Right atrium auricular region (tissue), 2 donors: ENCODE measurements at regions not wholly inside any gene's neighbourhood (a gene's known extent, or its start where the extent isn't known, plus 50 kb on each side); places are given as distances from the start of the nearest gene placed in this dataset.
A peak's percentile ranks its signal among the peaks of the same experiment; 100 is the strongest.
"Not testable (repeated sequence)": the region's sequence is repeated elsewhere in the genome, so short reads cannot be mapped to it uniquely, and the experiment has no call there.

ENCODE experiments used
- DNase-seq: peaks from one replicate; pipeline ENCODE4 v3.0.0-alpha.2; 2019; ENCODE audit warnings: low spot score
- H3K27ac ChIP-seq, 2 donors: fragments of 200-600 bp; sonication (generic); 1 replicate in 1 of 2; 2 replicates in 1 of 2; pipeline ENCODE4 v1.5.1; 2016 to 2019
- H3K27me3 ChIP-seq, 2 donors: fragments of 200-600 bp; sonication (generic); one replicate each; pipeline versions ENCODE4 v1.5.1 to v1.6.0; 2017 to 2019
- H3K36me3 ChIP-seq: fragments of 200-600 bp; sonication (generic); one replicate; pipeline ENCODE4 v1.5.1; 2016
- H3K4me1 ChIP-seq, 2 donors: fragments of 200-600 bp; sonication (generic); one replicate each; pipeline versions ENCODE4 v1.5.1 to v1.6.0; 2017 to 2019
- H3K4me3 ChIP-seq, 2 donors: fragments of 200-600 bp; sonication (generic); 1 replicate in 1 of 2; 2 replicates in 1 of 2; pipeline ENCODE4 v1.5.1; 2017 to 2019; ENCODE audit warnings: mild to moderate bottlenecking in 1 of 2, moderate library complexity in 1 of 2
- H3K9me3 ChIP-seq, 2 donors: fragments of 200-600 bp; sonication (generic); one replicate each; pipeline ENCODE4 v1.5.1; 2019
- TF ChIP-seq, protein P1 (sequence below), 2 donors: fragments of 200-600 bp; sonication (generic); IDR thresholded peaks; one replicate each; pipeline ENCODE4 v1.5.1; 2019; ENCODE audit warnings: antibody characterized with exemption in 2 of 2

GRCh38 chr6:803191-803977, 110.4 kb upstream of the EXOC2 start:
- H3K36me3 ChIP-seq = no peaks in the 10 kb centered on the region
- no peaks in the 10 kb centered on the region for H3K27me3 ChIP-seq
- no peak overlapping the region for H3K27ac ChIP-seq
- no peak overlapping the region for H3K4me3 ChIP-seq
- no peaks in the 10 kb centered on the region for H3K4me1 ChIP-seq
- no peaks in the 10 kb centered on the region for H3K9me3 ChIP-seq
- TF ChIP-seq, protein P1, sequence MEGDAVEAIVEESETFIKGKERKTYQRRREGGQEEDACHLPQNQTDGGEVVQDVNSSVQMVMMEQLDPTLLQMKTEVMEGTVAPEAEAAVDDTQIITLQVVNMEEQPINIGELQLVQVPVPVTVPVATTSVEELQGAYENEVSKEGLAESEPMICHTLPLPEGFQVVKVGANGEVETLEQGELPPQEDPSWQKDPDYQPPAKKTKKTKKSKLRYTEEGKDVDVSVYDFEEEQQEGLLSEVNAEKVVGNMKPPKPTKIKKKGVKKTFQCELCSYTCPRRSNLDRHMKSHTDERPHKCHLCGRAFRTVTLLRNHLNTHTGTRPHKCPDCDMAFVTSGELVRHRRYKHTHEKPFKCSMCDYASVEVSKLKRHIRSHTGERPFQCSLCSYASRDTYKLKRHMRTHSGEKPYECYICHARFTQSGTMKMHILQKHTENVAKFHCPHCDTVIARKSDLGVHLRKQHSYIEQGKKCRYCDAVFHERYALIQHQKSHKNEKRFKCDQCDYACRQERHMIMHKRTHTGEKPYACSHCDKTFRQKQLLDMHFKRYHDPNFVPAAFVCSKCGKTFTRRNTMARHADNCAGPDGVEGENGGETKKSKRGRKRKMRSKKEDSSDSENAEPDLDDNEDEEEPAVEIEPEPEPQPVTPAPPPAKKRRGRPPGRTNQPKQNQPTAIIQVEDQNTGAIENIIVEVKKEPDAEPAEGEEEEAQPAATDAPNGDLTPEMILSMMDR (IDR thresholded peaks at IDR 0.05) = no peak
- no peak for DNase-seq

DNA sequence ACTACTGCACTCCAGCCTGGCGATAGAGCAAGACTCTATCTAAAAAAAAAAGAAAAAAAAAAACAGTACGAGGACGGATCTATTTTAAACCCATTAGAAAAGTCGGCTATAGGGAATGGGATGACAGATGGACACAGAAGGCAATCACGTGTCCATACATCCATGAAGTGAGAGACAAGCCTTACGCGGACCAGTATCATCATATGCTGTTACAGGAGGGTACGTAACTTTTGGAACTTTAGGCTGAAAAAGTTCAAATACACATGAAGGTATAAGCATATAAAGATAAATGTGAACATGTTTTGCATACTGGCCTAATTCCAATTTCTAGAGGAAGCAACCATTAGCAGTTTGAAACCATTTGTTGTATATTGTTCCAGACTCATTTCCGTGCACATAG, 109.8 kb upstream of the EXOC2 start:
- DNase-seq = no peak
- Histone ChIP-seq H3K36me3 (no peaks in the 10 kb centered on the region), H3K9me3 (no peaks in the 10 kb centered on the region), H3K27ac (no peak overlapping the region), H3K4me1 (no peaks in the 10 kb centered on the region), H3K27me3 (no peaks in the 10 kb centered on the region), H3K4me3 (no peak overlapping the region)
- TF ChIP-seq, protein P1 (IDR thresholded peaks at IDR 0.05) = no peak

- H3K36me3 ChIP-seq, H3K27ac ChIP-seq, H3K4me3 ChIP-seq, H3K4me1 ChIP-seq, DNase-seq, H3K27me3 ChIP-seq, H3K9me3 ChIP-seq: not testable (repeated sequence)
Observed at GRCh38 chr6:802223-802622, 109.3 kb upstream of the EXOC2 start.

DNA sequence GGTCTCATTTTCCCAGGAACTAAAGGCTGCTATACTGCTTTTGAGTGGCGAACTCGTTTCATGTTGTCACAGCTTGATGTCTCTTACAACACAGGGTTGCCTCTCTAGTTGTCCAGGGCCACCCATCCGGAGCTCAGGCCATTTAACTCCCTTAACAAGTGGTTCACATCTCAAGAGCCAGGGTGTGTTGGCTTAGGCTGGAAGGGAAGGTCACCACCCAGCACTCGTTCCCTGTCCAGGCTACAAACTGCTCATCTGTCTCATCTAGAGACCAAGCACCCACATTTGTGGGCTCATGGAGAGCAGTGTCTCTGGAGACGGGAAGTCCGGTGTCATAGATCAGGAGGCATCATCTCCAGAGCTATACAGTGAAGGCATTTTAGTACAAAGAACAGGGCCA, 106.8 kb upstream of the EXOC2 start:
- Histone ChIP-seq H3K36me3 (no peaks in the 10 kb centered on the region), H3K4me3 (no peak overlapping the region), H3K9me3 (no peaks in the 10 kb centered on the region), H3K4me1 (no peaks in the 10 kb centered on the region), H3K27ac (no peak overlapping the region), H3K27me3 (no peaks in the 10 kb centered on the region)
- no peak for DNase-seq
- TF ChIP-seq, protein P1 (IDR thresholded peaks at IDR 0.05) = no peak

DNA sequence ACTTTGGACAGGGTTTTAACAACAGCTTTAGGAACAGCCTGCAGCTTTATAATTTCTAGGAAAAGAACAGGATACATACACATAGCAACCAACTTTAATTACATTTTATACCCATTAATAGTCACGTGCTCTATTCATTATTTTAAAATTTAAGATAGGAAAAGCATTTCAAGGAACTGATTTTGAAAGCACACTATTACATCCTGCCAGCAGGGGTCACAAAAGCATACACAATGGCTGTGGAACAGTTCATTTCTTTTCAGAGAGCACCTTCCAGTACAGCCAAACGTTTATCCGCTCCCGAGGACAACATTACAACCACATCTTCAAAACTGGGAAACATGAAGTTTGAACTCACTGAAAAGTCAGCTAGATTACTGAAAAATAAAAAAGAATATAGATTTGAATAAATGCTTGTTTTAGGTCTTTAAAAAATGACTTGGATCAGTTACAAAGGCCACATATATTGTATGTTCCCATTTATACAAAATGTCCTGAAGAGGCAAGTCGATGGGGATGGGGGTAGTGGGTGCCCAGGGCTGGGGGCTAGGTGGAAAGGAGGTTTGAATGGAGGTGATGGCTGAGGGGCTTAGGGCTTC, 104.6 kb upstream of the EXOC2 start:
- TF ChIP-seq, protein P1 (IDR thresholded peaks at IDR 0.05) = peak; percentile 61 to 85
- Histone ChIP-seq H3K4me1 (no peaks in the 10 kb centered on the region), H3K27ac (no peak overlapping the region), H3K27me3 (no peaks in the 10 kb centered on the region), H3K9me3 (no peaks in the 10 kb centered on the region), H3K4me3 (no peak overlapping the region), H3K36me3 (no peaks in the 10 kb centered on the region)
- no peak for DNase-seq

DNA sequence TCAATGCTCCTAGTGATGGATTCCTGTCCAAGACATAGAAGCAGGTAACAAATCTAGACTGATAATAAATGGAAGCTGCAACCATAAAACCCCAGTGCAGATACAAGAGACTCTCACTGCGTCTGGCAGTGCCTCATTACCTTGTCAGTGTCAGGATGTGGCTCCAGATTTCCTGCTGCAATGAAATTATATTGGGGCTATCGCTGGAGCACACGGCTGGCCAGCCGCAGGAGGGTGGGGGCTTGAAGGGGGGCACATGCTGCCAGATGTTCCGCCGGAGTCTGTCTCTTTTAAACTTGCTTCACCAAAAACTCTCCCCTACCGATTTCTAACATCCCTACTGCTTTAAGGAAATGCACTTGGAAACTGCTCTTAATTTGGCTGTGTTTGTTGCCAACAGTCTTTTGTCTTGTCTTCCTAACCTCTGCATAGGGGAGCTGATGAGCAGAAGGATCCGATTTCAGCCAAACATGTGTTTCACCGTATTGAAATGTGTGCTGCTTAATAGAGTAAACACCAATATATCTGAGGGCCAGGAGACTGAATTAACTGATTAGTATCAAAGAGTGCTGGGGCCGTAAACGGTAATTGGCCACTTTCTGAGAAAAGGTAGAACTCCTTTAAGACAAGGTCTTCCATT, 102.2 kb upstream of the EXOC2 start:
- Histone ChIP-seq H3K4me1 (no peaks in the 10 kb centered on the region), H3K4me3 (no peak overlapping the region), H3K27me3 (no peaks in the 10 kb centered on the region), H3K36me3 (no peaks in the 10 kb centered on the region), H3K27ac (no peak overlapping the region), H3K9me3 (no peaks in the 10 kb centered on the region)
- no peak for DNase-seq
- TF ChIP-seq, protein P1 (IDR thresholded peaks at IDR 0.05) = no peak
